H1 (cell line): ENCODE measurements at regions not wholly inside any gene's neighbourhood (a gene's known extent, or its start where the extent isn't known, plus 50 kb on each side); places are given as distances from the start of the nearest gene placed in this dataset.

Source experiments
- CTCF ChIA-PET: fragments of 300-600 bp; sonication (Branson Sonifier 250); formaldehyde crosslinking; loops from one replicate; lab custom pipeline; 2021; ENCODE audit not compliant: partially characterized antibody; lab: Charles Lee
- POLR2A ChIA-PET: fragments of 300-600 bp; sonication (Branson Sonifier 250); formaldehyde crosslinking; loops from one replicate; lab custom pipeline; 2021; ENCODE audit warnings: inconsistent platforms; ENCODE audit not compliant: partially characterized antibody; lab: Charles Lee
- DNase-seq, 2 experiments: peaks; one replicate each; pipeline versions ENCODE4 v3.0.0 to v3.0.0-alpha.2; 2010 to 2022; ENCODE audit warnings: low spot score in 2 of 2, low read depth in 1 of 2, mixed read lengths in 1 of 2
- FAIRE-seq: peaks from 2 replicates; lab custom pipeline; 2011; peaks lifted over from hg19 to GRCh38; lab: Jason Lieb, UNC
- H2AFZ ChIP-seq: 2 replicates; pipeline ENCODE4 v1.8.1; 2012; ENCODE audit warnings: low read length, inconsistent platforms
- H2AK5ac ChIP-seq: 2 replicates; pipeline ENCODE4 v1.6.1; 2013; ENCODE audit warnings: low read depth, low read length
- H2BK120ac ChIP-seq: replicated peaks from 2 replicates; pipeline ENCODE3; 2013; ENCODE audit warnings: low read depth, low read length, inconsistent platforms
- H2BK12ac ChIP-seq: 2 replicates; pipeline ENCODE4 v1.6.1; 2013; ENCODE audit warnings: low read depth, low read length
- H2BK15ac ChIP-seq: 2 replicates; pipeline ENCODE4 v1.6.1; 2013; ENCODE audit warnings: low read length
- H2BK20ac ChIP-seq: 2 replicates; pipeline ENCODE4 v1.6.1; 2013; ENCODE audit warnings: low read length
- H2BK5ac ChIP-seq: 2 replicates; pipeline ENCODE4 v1.6.1; 2013; ENCODE audit warnings: low read depth, low read length
- H3K14ac ChIP-seq: 2 replicates; pipeline ENCODE4 v1.6.1; 2013; ENCODE audit warnings: inconsistent platforms; ENCODE audit not compliant: insufficient read length
- H3K18ac ChIP-seq: 2 replicates; pipeline ENCODE4 v1.6.1; 2013; ENCODE audit warnings: low read length; ENCODE audit errors: extremely low read depth
- H3K23ac ChIP-seq: 2 replicates; pipeline ENCODE4 v1.6.1; 2013; ENCODE audit warnings: inconsistent platforms; ENCODE audit not compliant: insufficient read length
- H3K23me2 ChIP-seq: 2 replicates; pipeline ENCODE4 v1.6.1; 2013; ENCODE audit warnings: low read depth, low read length
- H3K27ac ChIP-seq: 2 replicates; pipeline ENCODE4 v1.6.1; 2011; ENCODE audit warnings: low read depth, low read length, inconsistent platforms
- H3K27me3 ChIP-seq, 4 experiments: replicated peaks in 1 of 4; 1 replicate in 1 of 4; 2 replicates in 3 of 4; pipeline versions ENCODE4 v1.6.1 to v1.8.1; 2011 to 2013; ENCODE audit warnings: low read length in 3 of 4, mild to moderate bottlenecking in 3 of 4, inconsistent platforms in 2 of 4, mixed read lengths in 2 of 4, moderate library complexity in 1 of 4; ENCODE audit not compliant: control insufficient read depth in 3 of 4, insufficient read depth in 3 of 4; ENCODE audit errors: extremely low read depth in 1 of 4
- H3K36me3 ChIP-seq, 4 experiments: 2 replicates each; pipeline versions ENCODE4 v1.6.1 to v1.8.1; 2011 to 2013; ENCODE audit warnings: mild to moderate bottlenecking in 4 of 4, low read length in 3 of 4, moderate library complexity in 2 of 4, control low read depth in 1 of 4, inconsistent platforms in 1 of 4; ENCODE audit not compliant: insufficient read depth in 4 of 4, control insufficient read depth in 2 of 4
- H3K4ac ChIP-seq: replicated peaks from 2 replicates; pipeline ENCODE3; 2013; ENCODE audit warnings: low read length, low read depth, mixed read lengths, inconsistent platforms; ENCODE audit not compliant: insufficient read length
- H3K4me1 ChIP-seq, 4 experiments: replicated peaks in 1 of 4; 1 replicate in 1 of 4; 2 replicates in 3 of 4; pipeline versions ENCODE4 v1.6.1 to v1.8.1; 2011 to 2013; ENCODE audit warnings: low read length in 3 of 4, inconsistent platforms in 2 of 4, mixed read lengths in 1 of 4; ENCODE audit not compliant: insufficient read depth in 4 of 4, control insufficient read depth in 3 of 4
- H3K4me2 ChIP-seq, 2 experiments: 2 replicates each; pipeline versions ENCODE4 v1.6.1 to v1.8.1; 2011 to 2013; ENCODE audit warnings: low read depth in 2 of 2, low read length in 2 of 2, control low read depth in 1 of 2, inconsistent platforms in 1 of 2, mild to moderate bottlenecking in 1 of 2; ENCODE audit not compliant: insufficient read depth in 1 of 2
- H3K4me3 ChIP-seq, 4 experiments: fragments of 200-600, 300-600 bp in 1 of 4; sonication (generic), shearing (Covaris generic), sonication (Bioruptor Twin) in 1 of 4; 2 replicates each; pipeline versions ENCODE4 v1.5.1 to v1.8.1; 2011 to 2016; ENCODE audit warnings: low read length in 4 of 4, low read depth in 3 of 4, control low read depth in 2 of 4, inconsistent platforms in 2 of 4, mild to moderate bottlenecking in 2 of 4, mixed read lengths in 1 of 4, moderate library complexity in 1 of 4; ENCODE audit not compliant: insufficient read depth in 2 of 4; ENCODE audit errors: extremely low read depth in 1 of 4
- H3K56ac ChIP-seq: replicated peaks from 2 replicates; pipeline ENCODE3; 2013; ENCODE audit warnings: low read depth, mild to moderate bottlenecking, mixed read lengths, low read length, inconsistent platforms; ENCODE audit not compliant: insufficient read length
- H3K79me1 ChIP-seq: 2 replicates; pipeline ENCODE4 v1.6.1; 2013; ENCODE audit warnings: low read depth, low read length, control low read depth
- H3K79me2 ChIP-seq, 2 experiments: 2 replicates each; pipeline versions ENCODE4 v1.6.1 to v1.8.1; 2012 to 2013; ENCODE audit warnings: low read length in 2 of 2, mild to moderate bottlenecking in 2 of 2, inconsistent platforms in 1 of 2; ENCODE audit not compliant: insufficient read depth in 2 of 2, control insufficient read depth in 1 of 2
- H3K9ac ChIP-seq, 4 experiments: replicated peaks in 1 of 4; 1 replicate in 1 of 4; 2 replicates in 3 of 4; pipeline versions ENCODE4 v1.6.1 to v1.8.1; 2011 to 2013; ENCODE audit warnings: low read depth in 3 of 4, low read length in 3 of 4, control low read depth in 2 of 4, mild to moderate bottlenecking in 2 of 4, moderate library complexity in 2 of 4, inconsistent platforms in 1 of 4; ENCODE audit errors: extremely low read depth in 1 of 4
- H3K9me3 ChIP-seq, 2 experiments: 2 replicates each; pipeline versions ENCODE4 v1.6.1 to v1.8.1; 2012 to 2013; ENCODE audit warnings: mild to moderate bottlenecking in 2 of 2, moderate library complexity in 2 of 2, control low read depth in 1 of 2, inconsistent platforms in 1 of 2, low read depth in 1 of 2, low read length in 1 of 2, mixed read lengths in 1 of 2; ENCODE audit not compliant: insufficient read depth in 2 of 2
- H4K20me1 ChIP-seq, 2 experiments: replicated peaks in 1 of 2; 2 replicates each; pipeline versions ENCODE3 to v1.8.1; 2011 to 2013; ENCODE audit warnings: inconsistent platforms in 2 of 2, low read length in 2 of 2, mild to moderate bottlenecking in 1 of 2; ENCODE audit not compliant: insufficient read depth in 2 of 2, control insufficient read depth in 1 of 2
- H4K5ac ChIP-seq: 2 replicates; pipeline ENCODE4 v1.6.1; 2013; ENCODE audit warnings: low read length, low read depth, mixed read lengths, inconsistent platforms; ENCODE audit not compliant: insufficient read length
- H4K8ac ChIP-seq: 2 replicates; pipeline ENCODE4 v1.8.0; 2013; ENCODE audit warnings: mild to moderate bottlenecking, moderate library complexity, low read length, inconsistent platforms; ENCODE audit not compliant: insufficient read depth; ENCODE audit errors: extremely low read depth
- H4K91ac ChIP-seq: replicated peaks from 2 replicates; pipeline ENCODE3; 2013; ENCODE audit warnings: low read length, mixed read lengths, inconsistent platforms; ENCODE audit not compliant: insufficient read length
- ASH2L ChIP-seq: fragments of 200-600, 300-600 bp; sonication (generic); IDR thresholded peaks from one replicate; pipeline ENCODE4 v1.7.1; 2017; ENCODE audit warnings: low read length
- HDAC6 ChIP-seq: IDR thresholded peaks from one replicate; pipeline ENCODE4 v1.7.1; 2012; ENCODE audit warnings: low read depth, mild to moderate bottlenecking, inconsistent platforms, low read length, moderate library complexity
- KDM1A ChIP-seq: fragments of 200-600, 300-600 bp; sonication (generic); IDR thresholded peaks from 2 replicates; pipeline ENCODE4 v1.7.1; 2016; ENCODE audit warnings: mild to moderate bottlenecking, low read length, borderline replicate concordance
- NRF1 ChIP-seq: IDR thresholded peaks from 2 replicates; pipeline ENCODE4 v1.6.1; 2011; ENCODE audit warnings: mild to moderate bottlenecking, low read depth, low read length, improper control_type of control experiment
- PHF8 ChIP-seq: fragments of 200-600 bp; sonication (generic); conservative IDR thresholded peaks from 2 replicates; pipeline ENCODE4 v1.7.1; 2012; ENCODE audit warnings: low read depth, mild to moderate bottlenecking, inconsistent platforms, low read length, moderate library complexity
- POLR2A ChIP-seq, 2 experiments: IDR thresholded peaks; 1 replicate in 1 of 2; 2 replicates in 1 of 2; pipeline ENCODE4 v1.6.1; 2011; ENCODE audit warnings: low read depth in 2 of 2, low read length in 2 of 2, mild to moderate bottlenecking in 2 of 2; ENCODE audit errors: control extremely low read depth in 1 of 2
- SAP30 ChIP-seq: fragments of 300-600 bp; sonication (generic); IDR thresholded peaks from 2 replicates; pipeline ENCODE4 v1.7.1; 2012; ENCODE audit warnings: low read length, moderate library complexity, mild to moderate bottlenecking, inconsistent platforms; ENCODE audit not compliant: insufficient read depth, insufficient replicate concordance
- SIN3A ChIP-seq, 2 experiments: IDR thresholded peaks in 1 of 2; conservative IDR thresholded peaks in 1 of 2; 2 replicates each; pipeline ENCODE4 v1.6.1; 2011 to 2012; ENCODE audit warnings: low read length in 2 of 2, improper control_type of control experiment in 1 of 2, low read depth in 1 of 2, mild to moderate bottlenecking in 1 of 2
- SP4 ChIP-seq: IDR thresholded peaks from 2 replicates; pipeline ENCODE4 v1.6.1; 2012; ENCODE audit warnings: low read length, inconsistent platforms
- TBP ChIP-seq: IDR thresholded peaks from 2 replicates; pipeline ENCODE4 v1.6.1; 2011; ENCODE audit warnings: low read depth, low read length, improper control_type of control experiment
- TCF12 ChIP-seq: IDR thresholded peaks from 2 replicates; pipeline ENCODE4 v1.6.1; 2011; ENCODE audit warnings: low read depth, mild to moderate bottlenecking, low read length
- TF ChIP-seq, protein P1 (sequence below): IDR thresholded peaks from 2 replicates; pipeline ENCODE4 v1.6.1; 2011; ENCODE audit warnings: low read length, improper control_type of control experiment
- TF ChIP-seq, protein P2 (sequence below): IDR thresholded peaks from 2 replicates; pipeline ENCODE4 v1.6.1; 2012; ENCODE audit warnings: low read length, inconsistent platforms

DNA sequence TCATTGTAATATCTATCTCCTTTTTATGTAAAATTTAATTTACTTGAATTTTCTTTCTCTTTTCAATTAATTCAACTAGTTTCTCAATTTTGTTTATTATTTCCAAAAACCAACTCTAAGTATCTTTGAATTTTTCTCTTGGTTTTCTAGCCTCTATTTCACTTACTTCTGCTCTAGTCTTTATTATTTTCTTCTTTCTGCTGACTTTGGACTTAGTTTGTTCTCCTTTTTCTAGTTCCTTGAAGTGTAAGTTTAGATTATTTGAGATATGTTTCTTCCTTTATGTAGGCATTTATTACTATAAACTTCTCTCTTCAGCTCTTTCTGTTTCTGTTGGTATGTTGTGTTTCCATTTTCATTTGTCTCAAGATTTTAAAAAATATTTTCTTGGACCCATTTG, 70.8 kb downstream of the TNFAIP3 start:
- Histone ChIP-seq H2BK15ac (no peak overlapping the region), H3K56ac (no peak overlapping the region), H4K91ac (no peak overlapping the region), H3K79me2 (no peaks in the 10 kb centered on the region), H3K9me3 (peaks cover 0 to 4% of the 10 kb centered on the region in 2 experiments; a peak in 1 of 4 replicates), H2AK5ac (no peak overlapping the region), H3K18ac (no peak overlapping the region), H3K36me3 (no peaks in the 10 kb centered on the region), H2BK12ac (no peak overlapping the region), H4K8ac (no peak overlapping the region), H3K4me1 (no peaks in the 10 kb centered on the region), H4K20me1 (no peaks in the 10 kb centered on the region), H3K23ac (no peak overlapping the region), H3K23me2 (no peaks in the 10 kb centered on the region), H3K79me1 (no peaks in the 10 kb centered on the region), H3K4ac (no peak overlapping the region), H2AFZ (no peak overlapping the region), H3K9ac (no peak overlapping the region), H3K27me3 (no peaks in the 10 kb centered on the region), H3K27ac (no peak overlapping the region), H2BK120ac (no peak overlapping the region), H4K5ac (no peak overlapping the region), H2BK20ac (no peak overlapping the region), H3K14ac (no peak overlapping the region), H2BK5ac (no peak overlapping the region), H3K4me3 (no peak overlapping the region), H3K4me2 (no peak overlapping the region)
- POLR2A ChIA-PET, result no interaction called here
- FAIRE-seq, result no peak
- no peak for DNase-seq
- CTCF ChIA-PET, result no interaction called here
- no peak for TF ChIP-seq TCF12
- TF ChIP-seq NRF1, result no peak
- TF ChIP-seq SAP30, result no peak
- no peak for TF ChIP-seq POLR2A (IDR thresholded peaks at IDR 0.05; ENCODE audit: control extremely low read depth in 1 of 2, low read depth in 2 of 2, low read length in 2 of 2)
- TF ChIP-seq, protein P1, sequence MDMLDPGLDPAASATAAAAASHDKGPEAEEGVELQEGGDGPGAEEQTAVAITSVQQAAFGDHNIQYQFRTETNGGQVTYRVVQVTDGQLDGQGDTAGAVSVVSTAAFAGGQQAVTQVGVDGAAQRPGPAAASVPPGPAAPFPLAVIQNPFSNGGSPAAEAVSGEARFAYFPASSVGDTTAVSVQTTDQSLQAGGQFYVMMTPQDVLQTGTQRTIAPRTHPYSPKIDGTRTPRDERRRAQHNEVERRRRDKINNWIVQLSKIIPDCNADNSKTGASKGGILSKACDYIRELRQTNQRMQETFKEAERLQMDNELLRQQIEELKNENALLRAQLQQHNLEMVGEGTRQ, result no peak
- no peak for TF ChIP-seq KDM1A
- TF ChIP-seq PHF8, result no peak
- TF ChIP-seq, protein P2, sequence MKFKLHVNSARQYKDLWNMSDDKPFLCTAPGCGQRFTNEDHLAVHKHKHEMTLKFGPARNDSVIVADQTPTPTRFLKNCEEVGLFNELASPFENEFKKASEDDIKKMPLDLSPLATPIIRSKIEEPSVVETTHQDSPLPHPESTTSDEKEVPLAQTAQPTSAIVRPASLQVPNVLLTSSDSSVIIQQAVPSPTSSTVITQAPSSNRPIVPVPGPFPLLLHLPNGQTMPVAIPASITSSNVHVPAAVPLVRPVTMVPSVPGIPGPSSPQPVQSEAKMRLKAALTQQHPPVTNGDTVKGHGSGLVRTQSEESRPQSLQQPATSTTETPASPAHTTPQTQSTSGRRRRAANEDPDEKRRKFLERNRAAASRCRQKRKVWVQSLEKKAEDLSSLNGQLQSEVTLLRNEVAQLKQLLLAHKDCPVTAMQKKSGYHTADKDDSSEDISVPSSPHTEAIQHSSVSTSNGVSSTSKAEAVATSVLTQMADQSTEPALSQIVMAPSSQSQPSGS, result no peak
- no peak for TF ChIP-seq HDAC6
- no peak for TF ChIP-seq ASH2L
- no peak for TF ChIP-seq SIN3A (conservative IDR thresholded peaks at IDR 0.05 in 1 of 2, IDR thresholded peaks at IDR 0.05 in 1 of 2; ENCODE audit: low read depth in 1 of 2, low read length in 2 of 2)
- no peak for TF ChIP-seq SP4
- TF ChIP-seq TBP, result no peak
